ENCODE measurements at regions not wholly inside any gene's neighbourhood (a gene's known extent, or its start where the extent isn't known, plus 50 kb on each side); places are given as distances from the start of the nearest gene placed in this dataset.

- DNase-seq (ENCODE audit: low spot score in 2 of 2), result no peak
- no peaks in the 10 kb centered on the region for H3K4me1 ChIP-seq
- no peaks in the 10 kb centered on the region for H3K27me3 ChIP-seq
- intact Hi-C loops (cut with DNase I), result no loop called here
- no peaks in the 10 kb centered on the region for H3K36me3 ChIP-seq
- no peak overlapping the region for H3K27ac ChIP-seq
- H3K9me3 ChIP-seq, result no peaks in the 10 kb centered on the region
- TF ChIP-seq CTCF (IDR thresholded peaks at IDR 0.05), result no peak
- H3K4me3 ChIP-seq, result no peak overlapping the region
These were observed 306.2 kb upstream of the RAB6C start for GRCh38 chr2:129673234-129673633.

GRCh38 chr2:129673847-129674711 lies 305.4 kb upstream of the RAB6C start:
- Histone ChIP-seq H3K36me3 (no peaks in the 10 kb centered on the region), H3K4me3 (no peak overlapping the region), H3K27me3 (no peaks in the 10 kb centered on the region), H3K9me3 (no peaks in the 10 kb centered on the region), H3K4me1 (no peaks in the 10 kb centered on the region), H3K27ac (no peak overlapping the region)
- no peak for DNase-seq (ENCODE audit: low spot score in 2 of 2)
- intact Hi-C loops (cut with DNase I), result no loop called here
- no peak for TF ChIP-seq CTCF (IDR thresholded peaks at IDR 0.05)

- no peaks in the 10 kb centered on the region for H3K27me3 ChIP-seq
- no peaks in the 10 kb centered on the region for H3K36me3 ChIP-seq
- no peak for TF ChIP-seq CTCF (IDR thresholded peaks at IDR 0.05)
- no peak for DNase-seq (ENCODE audit: low spot score in 2 of 2)
- H3K9me3 ChIP-seq, result no peaks in the 10 kb centered on the region
- no peaks in the 10 kb centered on the region for H3K4me1 ChIP-seq
- no peak overlapping the region for H3K27ac ChIP-seq
- no peak overlapping the region for H3K4me3 ChIP-seq
- intact Hi-C loops (cut with DNase I), result no loop called here
These were observed 300.7 kb upstream of the RAB6C start for GRCh38 chr2:129678751-129679150.

- Histone ChIP-seq H3K4me1 (no peaks in the 10 kb centered on the region), H3K27ac (no peak overlapping the region), H3K4me3 (no peak overlapping the region), H3K9me3 (no peaks in the 10 kb centered on the region), H3K27me3 (no peaks in the 10 kb centered on the region), H3K36me3 (no peaks in the 10 kb centered on the region)
- TF ChIP-seq CTCF (IDR thresholded peaks at IDR 0.05), result no peak
- intact Hi-C loops (cut with DNase I), result no loop called here
- no peak for DNase-seq (ENCODE audit: low spot score in 2 of 2)
These were observed 297.7 kb upstream of the RAB6C start for GRCh38 chr2:129681788-129682187.

GRCh38 chr2:129689653-129690448 lies 289.6 kb upstream of the RAB6C start:
- H3K9me3 ChIP-seq, result no peaks in the 10 kb centered on the region
- DNase-seq (ENCODE audit: low spot score in 2 of 2), result no peak
- intact Hi-C loops (cut with DNase I), result no loop called here
- no peak overlapping the region for H3K4me3 ChIP-seq
- no peak for TF ChIP-seq CTCF (IDR thresholded peaks at IDR 0.05)
- H3K4me1 ChIP-seq, result no peaks in the 10 kb centered on the region
- no peak overlapping the region for H3K27ac ChIP-seq
- H3K36me3 ChIP-seq, result no peaks in the 10 kb centered on the region
- no peaks in the 10 kb centered on the region for H3K27me3 ChIP-seq
